ENCODE measurements at regions not wholly inside any gene's neighbourhood (a gene's known extent, or its start where the extent isn't known, plus 50 kb on each side); places are given as distances from the start of the nearest gene placed in this dataset.

GRCh38 chr3:182486463-182486862 lies 306.8 kb upstream of the ATP11B start:
- no peaks in the 10 kb centered on the region for H3K4me1 ChIP-seq (ENCODE audit: control insufficient read depth in 4 of 4, insufficient read depth in 4 of 4, low read length in 3 of 4)
- H3K27ac ChIP-seq (ENCODE audit: low read depth in 1 of 2, low read length in 2 of 2): no peak overlapping the region
- no peaks in the 10 kb centered on the region for H3K9me3 ChIP-seq (ENCODE audit: control insufficient read depth in 4 of 4, low read length in 3 of 4)
- no peak for DNase-seq (ENCODE audit: low spot score)
- 75% methylated on average over 4 of the region's 4 CpGs for WGBS
- TF ChIP-seq ATF3 (IDR thresholded peaks at IDR 0.05): no peak
- TF ChIP-seq TAF1 (conservative IDR thresholded peaks at IDR 0.05): no peak
- TF ChIP-seq, protein P1, sequence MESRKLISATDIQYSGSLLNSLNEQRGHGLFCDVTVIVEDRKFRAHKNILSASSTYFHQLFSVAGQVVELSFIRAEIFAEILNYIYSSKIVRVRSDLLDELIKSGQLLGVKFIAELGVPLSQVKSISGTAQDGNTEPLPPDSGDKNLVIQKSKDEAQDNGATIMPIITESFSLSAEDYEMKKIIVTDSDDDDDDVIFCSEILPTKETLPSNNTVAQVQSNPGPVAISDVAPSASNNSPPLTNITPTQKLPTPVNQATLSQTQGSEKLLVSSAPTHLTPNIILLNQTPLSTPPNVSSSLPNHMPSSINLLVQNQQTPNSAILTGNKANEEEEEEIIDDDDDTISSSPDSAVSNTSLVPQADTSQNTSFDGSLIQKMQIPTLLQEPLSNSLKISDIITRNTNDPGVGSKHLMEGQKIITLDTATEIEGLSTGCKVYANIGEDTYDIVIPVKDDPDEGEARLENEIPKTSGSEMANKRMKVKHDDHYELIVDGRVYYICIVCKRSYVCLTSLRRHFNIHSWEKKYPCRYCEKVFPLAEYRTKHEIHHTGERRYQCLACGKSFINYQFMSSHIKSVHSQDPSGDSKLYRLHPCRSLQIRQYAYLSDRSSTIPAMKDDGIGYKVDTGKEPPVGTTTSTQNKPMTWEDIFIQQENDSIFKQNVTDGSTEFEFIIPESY (IDR thresholded peaks at IDR 0.05): no peak
- TF ChIP-seq HNF4G (IDR thresholded peaks at IDR 0.05): no peak
- no peak for TF ChIP-seq EGR1 (IDR thresholded peaks at IDR 0.05; ENCODE audit: low read depth in 2 of 2)
- no peak for TF ChIP-seq YY1 (IDR thresholded peaks at IDR 0.05)
- TF ChIP-seq, protein P2, sequence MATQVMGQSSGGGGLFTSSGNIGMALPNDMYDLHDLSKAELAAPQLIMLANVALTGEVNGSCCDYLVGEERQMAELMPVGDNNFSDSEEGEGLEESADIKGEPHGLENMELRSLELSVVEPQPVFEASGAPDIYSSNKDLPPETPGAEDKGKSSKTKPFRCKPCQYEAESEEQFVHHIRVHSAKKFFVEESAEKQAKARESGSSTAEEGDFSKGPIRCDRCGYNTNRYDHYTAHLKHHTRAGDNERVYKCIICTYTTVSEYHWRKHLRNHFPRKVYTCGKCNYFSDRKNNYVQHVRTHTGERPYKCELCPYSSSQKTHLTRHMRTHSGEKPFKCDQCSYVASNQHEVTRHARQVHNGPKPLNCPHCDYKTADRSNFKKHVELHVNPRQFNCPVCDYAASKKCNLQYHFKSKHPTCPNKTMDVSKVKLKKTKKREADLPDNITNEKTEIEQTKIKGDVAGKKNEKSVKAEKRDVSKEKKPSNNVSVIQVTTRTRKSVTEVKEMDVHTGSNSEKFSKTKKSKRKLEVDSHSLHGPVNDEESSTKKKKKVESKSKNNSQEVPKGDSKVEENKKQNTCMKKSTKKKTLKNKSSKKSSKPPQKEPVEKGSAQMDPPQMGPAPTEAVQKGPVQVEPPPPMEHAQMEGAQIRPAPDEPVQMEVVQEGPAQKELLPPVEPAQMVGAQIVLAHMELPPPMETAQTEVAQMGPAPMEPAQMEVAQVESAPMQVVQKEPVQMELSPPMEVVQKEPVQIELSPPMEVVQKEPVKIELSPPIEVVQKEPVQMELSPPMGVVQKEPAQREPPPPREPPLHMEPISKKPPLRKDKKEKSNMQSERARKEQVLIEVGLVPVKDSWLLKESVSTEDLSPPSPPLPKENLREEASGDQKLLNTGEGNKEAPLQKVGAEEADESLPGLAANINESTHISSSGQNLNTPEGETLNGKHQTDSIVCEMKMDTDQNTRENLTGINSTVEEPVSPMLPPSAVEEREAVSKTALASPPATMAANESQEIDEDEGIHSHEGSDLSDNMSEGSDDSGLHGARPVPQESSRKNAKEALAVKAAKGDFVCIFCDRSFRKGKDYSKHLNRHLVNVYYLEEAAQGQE (IDR thresholded peaks at IDR 0.05): no peak
- no peak for TF ChIP-seq SP1 (IDR thresholded peaks at IDR 0.05)
- no peak for TF ChIP-seq RXRA (IDR thresholded peaks at IDR 0.05)
- no peak for TF ChIP-seq GABPA (IDR thresholded peaks at IDR 0.05 in 1 of 2, conservative IDR thresholded peaks at IDR 0.05 in 1 of 2)
- TF ChIP-seq, protein P3, sequence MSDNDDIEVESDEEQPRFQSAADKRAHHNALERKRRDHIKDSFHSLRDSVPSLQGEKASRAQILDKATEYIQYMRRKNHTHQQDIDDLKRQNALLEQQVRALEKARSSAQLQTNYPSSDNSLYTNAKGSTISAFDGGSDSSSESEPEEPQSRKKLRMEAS (IDR thresholded peaks at IDR 0.05): no peak
- TF ChIP-seq JUND (IDR thresholded peaks at IDR 0.05): no peak
- no peak for TF ChIP-seq FOXA2 (IDR thresholded peaks at IDR 0.05)
- no peak for TF ChIP-seq RAD21 (IDR thresholded peaks at IDR 0.05)
- no peak overlapping the region for H3K4me3 ChIP-seq (ENCODE audit: low read depth in 1 of 3, low read length in 3 of 3)
- no peaks in the 10 kb centered on the region for H3K36me3 ChIP-seq (ENCODE audit: control insufficient read depth in 4 of 4, insufficient read depth in 3 of 4, low read depth in 1 of 4, low read length in 3 of 4)
- H3K9ac ChIP-seq (ENCODE audit: low read depth in 1 of 2, low read length in 2 of 2): no peak overlapping the region
- peaks cover 0 to 4% (median under 1%) of the 10 kb centered on the region in 4 donors for H3K27me3 ChIP-seq (ENCODE audit: control insufficient read depth in 4 of 4, insufficient read depth in 4 of 4, low read length in 3 of 4)

DNA sequence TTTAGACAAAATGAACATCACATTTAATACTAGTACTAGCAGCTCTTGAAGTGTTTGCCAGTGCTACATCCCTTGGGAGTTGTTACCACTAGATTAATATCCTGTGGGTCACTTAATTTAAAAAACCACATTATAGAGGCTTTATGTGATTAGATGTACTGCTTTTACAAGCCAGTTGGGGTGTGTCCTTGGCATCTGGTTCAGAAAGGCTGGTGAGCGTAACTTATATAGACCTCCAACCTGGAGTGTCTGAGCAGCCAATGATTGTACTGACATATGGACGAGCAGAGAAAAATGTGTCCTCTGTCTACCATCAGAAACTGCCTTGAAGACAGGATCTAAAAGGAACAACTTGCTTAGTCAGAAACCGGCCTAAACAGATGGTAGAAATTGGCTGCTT lies 306.2 kb upstream of the ATP11B start:
- H3K27ac ChIP-seq (ENCODE audit: low read depth in 1 of 2, low read length in 2 of 2): no peak overlapping the region
- peaks cover 0 to 4% (median under 1%) of the 10 kb centered on the region in 4 donors for H3K27me3 ChIP-seq (ENCODE audit: control insufficient read depth in 4 of 4, insufficient read depth in 4 of 4, low read length in 3 of 4)
- H3K9ac ChIP-seq (ENCODE audit: low read depth in 1 of 2, low read length in 2 of 2): no peak overlapping the region
- H3K4me1 ChIP-seq (ENCODE audit: control insufficient read depth in 4 of 4, insufficient read depth in 4 of 4, low read length in 3 of 4): no peaks in the 10 kb centered on the region
- no peaks in the 10 kb centered on the region for H3K36me3 ChIP-seq (ENCODE audit: control insufficient read depth in 4 of 4, insufficient read depth in 3 of 4, low read depth in 1 of 4, low read length in 3 of 4)
- no peak for DNase-seq (ENCODE audit: low spot score)
- no peaks in the 10 kb centered on the region for H3K9me3 ChIP-seq (ENCODE audit: control insufficient read depth in 4 of 4, low read length in 3 of 4)
- H3K4me3 ChIP-seq (ENCODE audit: low read depth in 1 of 3, low read length in 3 of 3): no peak overlapping the region
- WGBS: 90% methylated on average over 3 of the region's 3 CpGs
- TF ChIP-seq FOXA1 (IDR thresholded peaks at IDR 0.05): no peak
- TF ChIP-seq NR2F2 (IDR thresholded peaks at IDR 0.05): no peak
- no peak for TF ChIP-seq TAF1 (conservative IDR thresholded peaks at IDR 0.05)
- TF ChIP-seq, protein P3 (IDR thresholded peaks at IDR 0.05): no peak
- TF ChIP-seq RXRA (IDR thresholded peaks at IDR 0.05): no peak
- no peak for TF ChIP-seq HNF4A (conservative IDR thresholded peaks at IDR 0.05)
- no peak for TF ChIP-seq HNF4G (IDR thresholded peaks at IDR 0.05)
- TF ChIP-seq, protein P2 (IDR thresholded peaks at IDR 0.05): no peak
- TF ChIP-seq ATF3 (IDR thresholded peaks at IDR 0.05): no peak
- TF ChIP-seq, protein P1 (IDR thresholded peaks at IDR 0.05): no peak
- no peak for TF ChIP-seq FOXA2 (IDR thresholded peaks at IDR 0.05)
- TF ChIP-seq, protein P4, sequence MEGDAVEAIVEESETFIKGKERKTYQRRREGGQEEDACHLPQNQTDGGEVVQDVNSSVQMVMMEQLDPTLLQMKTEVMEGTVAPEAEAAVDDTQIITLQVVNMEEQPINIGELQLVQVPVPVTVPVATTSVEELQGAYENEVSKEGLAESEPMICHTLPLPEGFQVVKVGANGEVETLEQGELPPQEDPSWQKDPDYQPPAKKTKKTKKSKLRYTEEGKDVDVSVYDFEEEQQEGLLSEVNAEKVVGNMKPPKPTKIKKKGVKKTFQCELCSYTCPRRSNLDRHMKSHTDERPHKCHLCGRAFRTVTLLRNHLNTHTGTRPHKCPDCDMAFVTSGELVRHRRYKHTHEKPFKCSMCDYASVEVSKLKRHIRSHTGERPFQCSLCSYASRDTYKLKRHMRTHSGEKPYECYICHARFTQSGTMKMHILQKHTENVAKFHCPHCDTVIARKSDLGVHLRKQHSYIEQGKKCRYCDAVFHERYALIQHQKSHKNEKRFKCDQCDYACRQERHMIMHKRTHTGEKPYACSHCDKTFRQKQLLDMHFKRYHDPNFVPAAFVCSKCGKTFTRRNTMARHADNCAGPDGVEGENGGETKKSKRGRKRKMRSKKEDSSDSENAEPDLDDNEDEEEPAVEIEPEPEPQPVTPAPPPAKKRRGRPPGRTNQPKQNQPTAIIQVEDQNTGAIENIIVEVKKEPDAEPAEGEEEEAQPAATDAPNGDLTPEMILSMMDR (IDR thresholded peaks at IDR 0.05; ENCODE audit: low read depth, low read length, missing input control): no peak
- no peak for TF ChIP-seq SP1 (IDR thresholded peaks at IDR 0.05)
